Skeletal muscle cell (primary cell): ENCODE measurements at regions not wholly inside any gene's neighbourhood (a gene's known extent, or its start where the extent isn't known, plus 50 kb on each side); places are given as distances from the start of the nearest gene placed in this dataset.
"Not testable (repeated sequence)": the region's sequence is repeated elsewhere in the genome, so short reads cannot be mapped to it uniquely, and the experiment has no call there.

Source experiments
- DNase-seq: peaks from one replicate; pipeline ENCODE4 v3.0.0-alpha.2; 2010; ENCODE audit warnings: low read depth
- H3K4me3 ChIP-seq: 2 replicates; pipeline ENCODE4 v1.5.1; 2011; ENCODE audit warnings: low read depth, mild to moderate bottlenecking, control low read depth, low read length, moderate library complexity

GRCh38 chr12:18794000-18794399 is 56.1 kb downstream of the CAPZA3 start:
- no peak for DNase-seq
- no peak overlapping the region for H3K4me3 ChIP-seq

- no peak overlapping the region for H3K4me3 ChIP-seq
- no peak for DNase-seq
Observed at GRCh38 chr12:18797604-18798003, 59.7 kb downstream of the CAPZA3 start.

- H3K4me3 ChIP-seq: no peak overlapping the region
- DNase-seq: no peak
Observed at GRCh38 chr12:18798535-18799361, 60.8 kb downstream of the CAPZA3 start.

- no peak overlapping the region for H3K4me3 ChIP-seq
- no peak for DNase-seq
Observed at GRCh38 chr12:18799561-18799960, 61.6 kb downstream of the CAPZA3 start.

- H3K4me3 ChIP-seq: no peak overlapping the region
- DNase-seq: no peak
Observed at GRCh38 chr12:18805516-18806248, 67.8 kb downstream of the CAPZA3 start.

- DNase-seq: no peak
Observed at GRCh38 chr12:18807714-18808113, 69.8 kb downstream of the CAPZA3 start.

GRCh38 chr12:18808221-18808620 is 70.3 kb downstream of the CAPZA3 start:
- no peak for DNase-seq
- no peak overlapping the region for H3K4me3 ChIP-seq

More at GRCh38 chr12:18807714-18808113, 69.8 kb downstream of the CAPZA3 start:
- no peak overlapping the region for H3K4me3 ChIP-seq

- no peak overlapping the region for H3K4me3 ChIP-seq
- no peak for DNase-seq
Observed at GRCh38 chr12:18810537-18811253, 72.8 kb downstream of the CAPZA3 start.

DNA sequence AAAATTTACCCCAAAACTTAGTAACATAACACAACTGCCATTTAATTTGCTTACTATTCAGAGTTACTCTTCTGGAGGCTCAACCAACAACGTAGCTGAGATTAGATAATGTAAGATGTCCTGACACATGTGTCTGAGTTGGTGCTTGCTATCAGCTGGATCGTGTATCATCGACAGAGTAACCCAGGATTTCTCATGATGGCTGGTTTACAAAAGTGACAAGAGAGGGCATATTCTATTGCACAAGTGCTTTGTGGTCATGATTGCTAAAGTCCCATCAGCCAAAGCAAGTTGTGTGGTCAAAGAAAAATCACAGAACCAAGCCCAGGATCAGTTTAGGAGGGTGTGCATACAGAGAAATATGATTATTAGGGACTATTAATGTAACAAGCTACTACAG is 73.4 kb downstream of the CAPZA3 start:
- no peak overlapping the region for H3K4me3 ChIP-seq
- DNase-seq: no peak

DNA sequence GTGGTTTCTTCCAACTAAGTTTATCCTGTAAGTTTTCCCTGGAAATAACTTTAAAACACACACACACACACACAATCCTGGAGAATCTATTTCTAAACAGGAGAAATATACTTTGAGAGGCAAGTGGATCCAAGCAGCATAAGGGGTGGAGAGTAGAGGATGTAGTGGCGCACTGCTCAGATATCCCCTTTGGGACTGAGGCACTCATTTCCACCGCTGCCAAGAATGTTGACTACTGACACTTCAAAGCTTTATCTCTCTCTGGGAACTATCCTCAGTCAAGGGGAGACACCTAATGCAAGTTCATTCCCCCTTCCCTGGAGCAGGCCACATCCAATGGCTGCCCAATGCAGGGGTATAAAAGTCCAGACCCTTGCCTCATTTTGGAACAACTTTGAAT is 75.8 kb downstream of the CAPZA3 start:
- no peak overlapping the region for H3K4me3 ChIP-seq

DNA sequence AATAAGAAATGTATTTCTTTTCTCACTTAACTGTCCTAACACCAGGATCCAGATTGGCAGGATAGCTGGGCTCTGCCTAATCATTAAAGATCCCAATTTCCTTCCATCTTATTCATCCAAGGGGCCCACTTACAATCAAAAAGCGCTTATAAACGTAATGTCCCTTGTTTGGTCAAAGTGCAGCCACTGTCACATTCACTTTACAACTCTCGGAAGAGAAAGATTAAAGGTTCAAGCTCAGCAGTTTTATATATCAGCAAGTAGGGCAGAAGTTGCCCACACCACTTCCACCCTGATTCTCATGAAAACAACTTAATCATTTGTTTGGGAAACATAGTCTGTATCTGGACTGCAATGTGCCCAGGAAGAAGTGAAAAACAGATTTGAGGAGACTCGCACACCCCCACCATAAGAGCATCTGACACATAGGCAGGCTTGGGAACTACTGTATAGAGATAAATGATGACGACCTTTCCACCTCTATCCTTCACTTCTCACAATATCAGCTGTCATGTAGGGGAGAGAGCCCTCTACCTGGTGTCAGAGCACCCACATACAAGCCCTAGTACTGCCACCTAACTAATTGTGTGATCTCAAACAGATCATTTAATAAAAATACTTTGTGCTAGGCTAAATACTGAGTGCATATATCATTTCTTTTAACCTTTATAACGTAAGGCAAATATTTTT is 80.8 kb downstream of the CAPZA3 start:
- DNase-seq: no peak
- H3K4me3 ChIP-seq: no peak overlapping the region

More for the DNA sequence above, 75.8 kb downstream of the CAPZA3 start:
- no peak for DNase-seq

- no peak overlapping the region for H3K4me3 ChIP-seq
- no peak for DNase-seq
Observed at GRCh38 chr12:18819484-18819883, 81.6 kb downstream of the CAPZA3 start.

DNA sequence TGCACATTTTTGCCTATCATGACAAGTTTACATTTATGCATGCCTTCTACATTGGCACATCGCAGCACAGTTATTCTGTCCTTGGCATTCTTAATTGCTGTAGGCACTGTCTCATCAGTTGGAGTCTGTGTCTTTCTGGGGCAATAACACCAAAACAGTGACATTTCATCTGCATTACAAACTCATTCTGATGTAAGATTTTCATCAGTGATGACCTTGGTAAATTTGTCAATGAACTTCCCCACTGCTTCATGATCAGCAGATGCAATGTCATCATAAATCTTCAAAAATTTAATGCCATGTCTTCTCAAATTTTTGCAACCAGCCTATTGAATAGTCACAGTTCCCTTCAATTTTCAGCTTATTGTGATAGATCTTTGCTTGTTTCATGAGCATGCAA is 85.5 kb downstream of the CAPZA3 start:
- H3K4me3 ChIP-seq: no peak overlapping the region
- DNase-seq: no peak

- no peak for DNase-seq
- H3K4me3 ChIP-seq: no peak overlapping the region
Observed at GRCh38 chr12:18824287-18824686, 86.4 kb downstream of the CAPZA3 start.

- DNase-seq: no peak
- no peak overlapping the region for H3K4me3 ChIP-seq
Observed at GRCh38 chr12:18825138-18825537, 87.2 kb downstream of the CAPZA3 start.

DNA sequence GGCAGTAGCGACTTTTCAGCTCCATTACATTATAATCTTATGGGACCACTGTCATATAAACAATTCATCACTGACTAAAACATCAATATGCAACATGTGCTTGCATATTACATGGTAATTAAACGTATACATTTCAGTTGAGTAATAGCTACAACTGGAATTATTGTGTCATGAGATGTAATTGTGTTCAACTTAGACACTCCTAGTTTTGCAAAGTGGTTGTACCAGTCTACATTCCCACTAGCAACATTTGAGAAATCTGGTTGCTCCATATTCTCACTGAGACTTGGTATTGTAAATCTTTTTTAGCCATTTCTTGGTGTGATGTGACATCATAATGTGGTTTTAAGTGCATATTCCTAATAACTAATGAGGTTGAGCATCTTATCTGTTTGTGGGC is 90.0 kb downstream of the CAPZA3 start:
- no peak overlapping the region for H3K4me3 ChIP-seq

DNA sequence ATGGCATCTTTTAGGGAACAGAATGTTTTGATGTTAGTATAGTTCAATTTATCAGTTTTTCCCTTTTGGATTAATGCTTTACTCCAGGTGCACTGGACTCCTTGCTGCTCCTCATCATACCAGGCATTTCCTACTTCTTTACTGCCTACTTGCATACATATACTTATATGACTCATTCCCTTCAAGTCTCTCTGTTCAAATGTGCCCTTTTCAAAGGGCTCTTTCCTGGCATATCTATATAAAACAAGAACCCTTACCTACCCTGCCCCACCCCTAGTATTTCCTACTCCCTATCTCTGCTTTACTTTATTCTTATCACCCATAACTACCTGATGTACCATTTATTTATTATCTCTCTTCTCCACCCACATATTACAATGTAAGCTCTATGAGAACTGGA is 90.6 kb downstream of the CAPZA3 start:
- DNase-seq: no peak

More for the DNA sequence above, 90.0 kb downstream of the CAPZA3 start:
- no peak for DNase-seq

GRCh38 chr12:18828987-18829386 is 91.1 kb downstream of the CAPZA3 start:
- no peak for DNase-seq
- H3K4me3 ChIP-seq: no peak overlapping the region

More for the DNA sequence above, 90.6 kb downstream of the CAPZA3 start:
- H3K4me3 ChIP-seq: no peak overlapping the region

GRCh38 chr12:18832932-18833331 is 95.0 kb downstream of the CAPZA3 start:
- DNase-seq, H3K4me3 ChIP-seq: not testable (repeated sequence)

GRCh38 chr12:18837025-18837424 is 99.1 kb downstream of the CAPZA3 start:
- peak; percentile 12 for DNase-seq

More at GRCh38 chr12:18837025-18837424, 99.1 kb downstream of the CAPZA3 start:
- H3K4me3 ChIP-seq: no peak overlapping the region
